ENCODE measurements at regions not wholly inside any gene's neighbourhood (a gene's known extent, or its start where the extent isn't known, plus 50 kb on each side); places are given as distances from the start of the nearest gene placed in this dataset.

DNA sequence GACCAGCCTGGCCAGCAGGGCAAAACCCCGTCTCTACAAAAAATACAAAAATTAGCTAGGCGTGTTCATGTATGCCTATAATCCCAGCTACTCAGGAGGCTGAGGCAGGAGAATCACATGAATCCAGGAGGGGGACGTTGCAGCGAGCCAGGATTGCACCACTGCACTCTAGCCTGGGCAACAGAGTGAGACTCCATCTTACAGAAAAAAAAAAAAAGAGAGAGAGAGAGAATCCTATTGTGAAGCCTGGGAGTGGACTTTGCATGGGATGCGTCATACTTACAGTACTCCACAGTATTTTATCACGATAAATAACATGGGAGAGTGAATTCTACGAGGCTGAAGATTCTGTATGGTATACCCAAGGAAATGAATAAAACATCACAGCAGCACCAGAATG lies 139.6 kb downstream of the AASDH start:
- TF ChIP-seq, protein P1, sequence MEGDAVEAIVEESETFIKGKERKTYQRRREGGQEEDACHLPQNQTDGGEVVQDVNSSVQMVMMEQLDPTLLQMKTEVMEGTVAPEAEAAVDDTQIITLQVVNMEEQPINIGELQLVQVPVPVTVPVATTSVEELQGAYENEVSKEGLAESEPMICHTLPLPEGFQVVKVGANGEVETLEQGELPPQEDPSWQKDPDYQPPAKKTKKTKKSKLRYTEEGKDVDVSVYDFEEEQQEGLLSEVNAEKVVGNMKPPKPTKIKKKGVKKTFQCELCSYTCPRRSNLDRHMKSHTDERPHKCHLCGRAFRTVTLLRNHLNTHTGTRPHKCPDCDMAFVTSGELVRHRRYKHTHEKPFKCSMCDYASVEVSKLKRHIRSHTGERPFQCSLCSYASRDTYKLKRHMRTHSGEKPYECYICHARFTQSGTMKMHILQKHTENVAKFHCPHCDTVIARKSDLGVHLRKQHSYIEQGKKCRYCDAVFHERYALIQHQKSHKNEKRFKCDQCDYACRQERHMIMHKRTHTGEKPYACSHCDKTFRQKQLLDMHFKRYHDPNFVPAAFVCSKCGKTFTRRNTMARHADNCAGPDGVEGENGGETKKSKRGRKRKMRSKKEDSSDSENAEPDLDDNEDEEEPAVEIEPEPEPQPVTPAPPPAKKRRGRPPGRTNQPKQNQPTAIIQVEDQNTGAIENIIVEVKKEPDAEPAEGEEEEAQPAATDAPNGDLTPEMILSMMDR (IDR thresholded peaks at IDR 0.05; ENCODE audit: insufficient read depth, low read length, poor library complexity, severe bottlenecking), result no peak
- no peak for TF ChIP-seq EZH2phosphoT487 (conservative IDR thresholded peaks at IDR 0.05; ENCODE audit: low read length)
